HG03521 (cell line): ENCODE measurements at regions not wholly inside any gene's neighbourhood (a gene's known extent, or its start where the extent isn't known, plus 50 kb on each side); places are given as distances from the start of the nearest gene placed in this dataset.
"Not testable (repeated sequence)": the region's sequence is repeated elsewhere in the genome, so short reads cannot be mapped to it uniquely, and the experiment has no call there.

Source experiments
- ATAC-seq: cut with Tn5 transposase; IDR thresholded peaks from one replicate; pipeline ENCODE4 v1.9.1; 2021; ENCODE audit warnings: mild to moderate bottlenecking, moderate library complexity; ENCODE audit not compliant: unreplicated experiment

GRCh38 chr15:87557881-87558280 is 698.7 kb downstream of the NTRK3 start:
- no peak for ATAC-seq

- no peak for ATAC-seq
These were observed 699.7 kb downstream of the NTRK3 start for GRCh38 chr15:87556886-87557285.

GRCh38 chr15:87549860-87550259 is 706.7 kb downstream of the NTRK3 start:
- ATAC-seq, result no peak

GRCh38 chr15:87549296-87549695 is 707.2 kb downstream of the NTRK3 start:
- no peak for ATAC-seq

GRCh38 chr15:87548590-87548989 is 707.9 kb downstream of the NTRK3 start:
- not testable (repeated sequence) for ATAC-seq

- no peak for ATAC-seq
These were observed 708.9 kb downstream of the NTRK3 start for GRCh38 chr15:87547470-87548181.

GRCh38 chr15:87538327-87538834 is 718.2 kb downstream of the NTRK3 start:
- ATAC-seq, result no peak

GRCh38 chr15:87537295-87537694 is 719.2 kb downstream of the NTRK3 start:
- ATAC-seq, result no peak

GRCh38 chr15:87533637-87534036 is 722.9 kb downstream of the NTRK3 start:
- ATAC-seq, result not testable (repeated sequence)

- no peak for ATAC-seq
These were observed 727.7 kb downstream of the NTRK3 start for GRCh38 chr15:87528873-87529272.

GRCh38 chr15:87527875-87528274 is 728.7 kb downstream of the NTRK3 start:
- no peak for ATAC-seq

- no peak for ATAC-seq
These were observed 729.1 kb downstream of the NTRK3 start for GRCh38 chr15:87527416-87527815.

GRCh38 chr15:87523516-87523915 is 733.0 kb downstream of the NTRK3 start:
- ATAC-seq, result no peak

- ATAC-seq, result no peak
These were observed 733.5 kb downstream of the NTRK3 start for GRCh38 chr15:87522997-87523396.

- ATAC-seq, result no peak
These were observed 737.6 kb downstream of the NTRK3 start for GRCh38 chr15:87518957-87519356.

- ATAC-seq, result no peak
These were observed 748.5 kb downstream of the NTRK3 start for GRCh38 chr15:87508086-87508485.

- ATAC-seq, result no peak
These were observed 754.4 kb downstream of the NTRK3 start for GRCh38 chr15:87502173-87502572.

- no peak for ATAC-seq
These were observed 756.3 kb downstream of the NTRK3 start for GRCh38 chr15:87500240-87500639.

- ATAC-seq, result no peak
These were observed 758.0 kb downstream of the NTRK3 start for GRCh38 chr15:87498560-87498959.

- no peak for ATAC-seq
These were observed 759.7 kb downstream of the NTRK3 start for GRCh38 chr15:87496795-87497194.

- ATAC-seq, result no peak
These were observed 760.4 kb downstream of the NTRK3 start for GRCh38 chr15:87496109-87496508.

GRCh38 chr15:87493803-87494202 is 762.7 kb downstream of the NTRK3 start:
- ATAC-seq, result no peak

- ATAC-seq, result no peak
These were observed 764.2 kb downstream of the NTRK3 start for GRCh38 chr15:87492321-87492720.
